GM19455 (cell line): ENCODE measurements at regions not wholly inside any gene's neighbourhood (a gene's known extent, or its start where the extent isn't known, plus 50 kb on each side); places are given as distances from the start of the nearest gene placed in this dataset.
"Not testable (repeated sequence)": the region's sequence is repeated elsewhere in the genome, so short reads cannot be mapped to it uniquely, and the experiment has no call there.

Experiments used
- ATAC-seq: cut with Tn5 transposase; IDR thresholded peaks from one replicate; pipeline ENCODE4 v1.9.1; 2021; ENCODE audit not compliant: unreplicated experiment

DNA sequence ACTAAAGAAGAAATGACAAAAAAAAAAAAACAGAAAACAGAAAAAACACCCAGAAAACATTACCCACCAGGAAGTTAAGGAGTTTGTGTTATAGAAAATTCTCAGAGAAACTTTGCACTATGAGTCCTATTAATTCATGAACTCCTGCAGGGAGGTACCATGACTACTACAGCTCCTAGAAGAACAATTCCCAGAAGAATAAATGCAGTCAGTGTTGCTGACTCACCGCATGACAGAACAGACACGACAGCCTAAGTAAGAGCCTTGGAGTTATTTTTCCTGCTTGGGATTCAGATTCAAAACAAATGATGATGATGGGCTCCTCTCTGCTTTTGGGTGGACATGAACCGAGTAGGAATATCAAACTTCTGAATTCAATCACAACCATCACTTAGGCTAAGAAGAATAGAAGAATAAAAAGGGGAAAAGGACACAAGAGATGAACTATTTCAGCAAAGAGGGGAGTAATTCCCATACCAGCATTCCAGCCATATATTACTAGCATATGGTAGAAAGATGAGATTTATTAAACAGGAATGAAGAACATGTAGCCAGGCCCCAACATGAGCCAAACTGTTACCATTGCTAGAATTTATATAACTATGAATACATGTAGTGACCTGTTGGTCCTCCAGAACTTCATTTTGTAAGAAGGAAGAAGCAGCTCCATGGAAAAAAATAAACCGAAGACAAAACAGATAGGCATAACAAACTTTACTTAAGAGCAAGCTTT lies 209.6 kb upstream of the PDE4D start:
- no peak for ATAC-seq

DNA sequence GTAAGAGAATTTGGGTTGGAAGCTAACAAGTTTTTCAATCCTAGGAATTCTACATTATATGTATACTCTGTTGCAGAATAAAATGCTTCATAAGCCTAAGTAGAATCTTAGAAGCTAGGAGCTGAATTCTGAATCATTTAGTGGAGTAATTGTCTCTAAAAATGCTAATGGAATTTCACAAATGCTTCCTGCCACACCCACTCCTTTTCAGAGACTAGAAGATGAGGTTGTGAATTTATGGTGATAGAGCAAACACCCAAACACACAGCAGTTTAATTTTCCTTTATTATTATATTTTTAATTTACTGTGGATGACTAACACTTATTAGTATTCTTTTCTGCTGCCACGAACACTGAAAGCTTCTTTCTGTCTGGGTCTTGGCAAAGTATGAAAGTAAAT lies 208.0 kb upstream of the PDE4D start:
- ATAC-seq, result no peak

DNA sequence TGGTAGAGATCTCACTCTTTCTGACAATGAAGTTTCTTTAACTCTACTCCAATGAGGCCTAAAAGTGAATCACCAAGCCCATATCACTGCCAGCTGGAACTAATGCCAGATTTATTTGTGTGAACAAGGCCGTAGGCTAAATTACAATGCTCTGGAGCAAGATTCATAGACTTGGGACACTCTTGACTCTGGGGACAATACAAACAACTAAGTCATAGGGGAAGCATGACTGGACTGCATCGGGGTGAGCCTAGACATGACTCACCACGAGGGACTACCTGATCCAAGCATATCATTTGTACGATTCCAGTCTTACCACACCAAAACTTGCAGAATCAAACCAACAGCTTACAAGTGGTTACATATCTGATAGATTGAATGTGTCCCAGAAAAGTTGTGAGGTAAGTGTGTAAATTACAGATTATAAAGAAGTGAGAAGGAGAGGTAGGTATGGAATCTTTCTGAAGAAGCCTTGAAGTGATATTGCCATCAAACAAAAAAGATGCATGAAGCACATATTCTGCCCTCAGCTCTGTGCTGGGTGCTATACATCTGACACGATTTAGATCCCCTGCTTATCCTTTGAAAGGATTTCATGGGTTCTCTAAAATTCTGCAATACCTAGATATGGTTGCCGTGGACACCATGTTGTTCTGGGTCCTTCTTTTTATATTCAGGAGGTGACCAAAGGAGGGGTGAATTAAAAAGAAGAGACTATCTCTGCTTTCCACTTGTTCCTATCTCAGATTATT lies 199.3 kb upstream of the PDE4D start:
- ATAC-seq, result no peak

DNA sequence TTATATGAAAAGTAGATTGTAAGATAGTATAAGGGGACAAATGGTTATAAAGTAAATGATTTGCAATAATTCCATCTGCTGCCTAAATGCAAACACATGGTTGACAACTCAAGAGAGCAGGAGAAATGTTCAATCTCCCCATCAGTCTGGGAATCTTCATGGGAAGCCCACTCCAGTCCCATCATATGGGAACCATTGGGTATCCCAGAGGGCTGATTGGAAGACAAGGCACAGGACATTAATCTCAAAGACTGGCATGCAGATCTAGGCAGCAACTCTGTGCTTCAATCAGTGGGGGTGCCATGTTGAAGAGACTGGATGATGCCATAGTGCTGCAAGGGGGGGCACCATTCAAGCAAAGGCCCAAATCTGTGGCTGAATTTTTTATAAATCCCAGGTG lies 193.1 kb upstream of the PDE4D start:
- ATAC-seq, result no peak

DNA sequence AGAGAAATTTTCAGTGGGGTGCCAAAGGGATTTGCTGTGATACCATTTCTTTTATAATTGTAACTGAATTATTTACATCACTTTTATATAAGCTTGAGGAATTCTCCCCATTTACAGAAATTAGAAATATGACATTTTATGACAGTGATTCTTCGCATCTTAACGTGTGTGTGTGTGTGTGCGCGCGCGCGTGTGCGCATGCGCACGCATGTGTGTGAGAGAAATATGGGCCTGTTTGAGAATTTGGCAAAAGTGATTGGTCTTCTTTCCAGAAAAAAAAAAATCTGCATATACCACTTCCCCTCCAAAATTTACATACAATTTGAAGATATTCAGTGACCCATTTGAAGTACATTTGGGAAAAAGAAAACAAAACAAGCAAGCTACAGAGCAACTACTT lies 190.7 kb upstream of the PDE4D start:
- ATAC-seq, result no peak

DNA sequence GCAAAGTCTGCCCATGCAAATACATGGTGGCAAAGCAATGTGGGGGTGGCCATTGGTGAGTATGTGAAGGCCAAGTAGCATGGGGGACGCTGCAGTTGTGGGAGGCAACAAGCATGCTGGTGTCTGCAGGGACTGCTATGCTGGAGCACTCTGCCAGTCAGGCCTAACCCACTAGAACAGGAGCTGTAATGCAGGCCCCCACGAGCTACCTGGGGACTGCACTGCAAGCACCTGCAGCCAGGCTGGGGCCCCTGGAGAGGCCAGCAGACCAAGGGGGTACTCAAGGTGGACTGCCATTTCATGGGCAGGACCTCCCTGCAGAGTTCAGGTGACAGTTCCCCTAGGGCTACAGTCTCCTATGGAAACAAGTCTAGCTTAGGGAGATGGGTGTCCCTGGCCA lies 183.8 kb upstream of the PDE4D start:
- no peak for ATAC-seq

DNA sequence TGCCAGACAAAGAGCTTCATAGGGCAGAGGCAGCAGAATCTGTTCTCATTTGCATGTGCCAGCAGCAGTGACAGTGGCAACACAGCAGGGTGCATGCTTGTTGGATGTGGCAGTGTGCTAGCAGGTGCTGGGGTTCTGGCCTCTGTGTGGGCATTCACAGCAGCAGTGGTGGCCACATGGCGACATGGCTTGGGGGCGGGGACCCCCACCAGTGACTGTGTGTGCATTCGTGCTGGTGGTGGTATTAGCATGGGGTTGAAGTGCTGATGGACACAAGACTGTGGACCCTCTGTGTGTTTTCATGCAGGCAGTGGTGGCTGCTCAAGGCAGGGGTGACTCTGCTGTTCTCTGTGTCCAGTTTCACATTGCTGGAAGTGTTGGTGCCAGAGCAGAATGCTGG lies 183.2 kb upstream of the PDE4D start:
- no peak for ATAC-seq

DNA sequence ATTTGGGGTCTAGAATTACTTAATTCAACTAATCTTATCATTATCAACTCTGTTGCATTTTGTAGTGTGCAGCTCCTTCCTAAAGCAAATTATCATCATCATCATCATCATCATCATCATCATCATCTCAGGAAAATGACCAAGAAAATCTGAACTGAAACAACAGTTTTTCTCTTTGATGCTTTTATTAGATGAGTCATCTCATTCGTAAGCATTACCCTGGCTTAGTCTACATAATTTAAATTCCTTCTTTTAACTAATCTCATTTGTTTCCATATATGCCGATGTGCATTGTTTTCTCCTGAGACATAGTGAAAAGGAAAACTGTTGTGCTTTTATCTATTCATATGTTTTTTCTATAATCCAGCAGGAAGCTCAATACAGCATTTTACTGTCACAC lies 173.0 kb upstream of the PDE4D start:
- ATAC-seq, result no peak

DNA sequence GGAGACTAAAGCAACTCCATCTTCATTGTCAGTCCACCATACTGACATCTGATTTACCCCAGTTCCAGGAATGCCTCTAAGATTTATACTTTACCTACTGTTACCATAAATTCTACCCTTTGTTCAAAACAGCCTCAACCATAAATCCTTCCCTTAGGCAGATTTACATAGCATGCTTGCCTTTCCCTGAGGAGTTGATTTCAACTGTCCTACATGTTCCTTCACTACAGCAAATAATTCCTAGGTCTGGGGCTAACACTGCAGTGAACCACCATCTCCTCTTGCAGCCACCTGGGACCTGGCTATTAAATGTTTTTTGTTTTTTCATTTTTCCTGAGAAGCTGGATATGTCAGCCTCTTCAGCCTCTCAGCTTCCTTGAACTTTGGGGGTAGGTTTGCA lies 166.9 kb upstream of the PDE4D start:
- ATAC-seq, result no peak

DNA sequence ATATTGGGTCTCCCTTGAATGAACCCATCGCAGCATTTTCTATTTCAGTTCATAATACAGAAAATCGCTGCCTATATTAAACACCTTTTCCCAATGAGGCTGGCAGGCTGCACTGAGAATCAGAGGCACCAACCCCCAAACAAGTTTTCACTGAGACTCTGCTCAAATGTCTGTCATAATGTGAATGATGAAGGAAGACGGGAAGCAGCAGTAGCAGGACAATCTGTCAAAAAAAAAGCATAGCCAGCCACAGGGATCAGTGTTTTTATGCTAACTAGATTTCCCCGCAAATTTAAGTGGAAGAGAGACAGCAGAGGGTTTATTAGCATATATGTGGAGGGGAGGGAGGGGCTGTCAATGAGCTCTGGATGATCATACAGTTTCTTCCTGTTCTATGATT lies 162.7 kb upstream of the PDE4D start:
- ATAC-seq, result no peak

DNA sequence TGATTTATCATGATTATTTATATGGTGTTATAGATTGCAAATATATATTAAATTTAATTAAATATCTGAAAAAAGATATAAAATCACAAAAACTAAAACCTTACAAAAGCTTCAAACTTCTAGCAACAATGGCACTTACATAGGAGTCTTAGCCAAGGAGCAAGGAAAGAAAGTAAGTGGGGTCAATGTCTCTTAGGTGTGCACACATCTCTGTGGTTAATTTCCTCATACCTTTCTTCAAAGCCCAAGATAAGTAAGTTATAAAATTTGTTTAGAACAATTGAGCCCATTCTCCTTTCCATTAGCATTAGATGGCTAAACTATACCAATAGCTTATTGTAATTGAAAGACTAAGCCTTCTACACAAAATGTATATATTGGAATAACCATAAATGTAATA lies 161.6 kb upstream of the PDE4D start:
- no peak for ATAC-seq

DNA sequence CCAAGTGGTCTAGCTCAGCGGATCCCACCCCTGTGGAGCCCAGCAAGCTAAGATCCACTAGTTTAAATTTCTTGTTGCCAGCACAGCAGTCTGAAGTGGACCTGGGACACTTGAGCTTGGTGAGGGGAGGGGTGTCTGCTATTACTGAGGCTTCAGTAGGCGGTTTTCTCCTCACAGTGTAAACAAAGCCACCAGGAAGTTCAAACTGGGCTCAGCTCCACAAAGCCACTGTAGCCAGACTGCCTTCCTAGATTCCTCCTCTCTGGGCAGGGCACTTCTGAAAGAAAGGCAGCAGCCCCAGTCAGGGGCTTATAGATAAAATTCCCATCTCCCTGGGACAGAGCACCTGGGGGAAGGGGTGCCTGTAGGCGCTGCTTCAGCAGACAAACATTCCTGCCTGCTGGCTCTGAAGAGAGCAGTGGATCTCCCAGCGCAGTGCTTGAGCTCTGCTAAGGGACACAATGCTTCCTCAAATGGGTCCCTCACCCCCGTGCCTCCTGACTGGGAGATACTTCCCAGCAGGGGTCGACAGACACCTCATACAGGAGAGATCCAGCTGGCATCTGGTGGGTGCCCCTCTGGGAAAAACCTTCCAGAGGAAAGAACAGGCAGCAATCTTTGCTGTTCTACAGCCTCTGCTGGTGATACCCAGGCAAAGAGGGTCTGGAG lies 148.6 kb upstream of the PDE4D start:
- ATAC-seq, result not testable (repeated sequence)

DNA sequence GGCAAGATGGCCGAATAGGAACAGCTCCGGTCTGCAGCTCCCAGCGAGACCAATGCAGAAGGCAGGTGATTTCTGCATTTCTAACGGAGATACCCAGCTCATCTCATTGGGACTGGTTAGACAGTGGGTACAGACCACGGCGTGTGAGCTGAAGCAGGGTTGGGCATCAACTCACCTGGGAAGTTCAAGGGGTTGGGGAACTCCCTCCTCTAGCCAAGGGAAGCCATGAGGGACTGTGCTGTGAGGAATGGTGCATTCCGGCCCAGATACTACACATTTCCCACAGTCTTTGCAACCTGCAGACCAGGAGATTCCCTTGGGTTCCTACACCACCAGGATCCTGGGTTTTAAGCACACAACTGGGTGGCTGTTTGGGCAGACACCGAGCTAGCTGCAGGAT lies 148.0 kb upstream of the PDE4D start:
- ATAC-seq, result not testable (repeated sequence)

DNA sequence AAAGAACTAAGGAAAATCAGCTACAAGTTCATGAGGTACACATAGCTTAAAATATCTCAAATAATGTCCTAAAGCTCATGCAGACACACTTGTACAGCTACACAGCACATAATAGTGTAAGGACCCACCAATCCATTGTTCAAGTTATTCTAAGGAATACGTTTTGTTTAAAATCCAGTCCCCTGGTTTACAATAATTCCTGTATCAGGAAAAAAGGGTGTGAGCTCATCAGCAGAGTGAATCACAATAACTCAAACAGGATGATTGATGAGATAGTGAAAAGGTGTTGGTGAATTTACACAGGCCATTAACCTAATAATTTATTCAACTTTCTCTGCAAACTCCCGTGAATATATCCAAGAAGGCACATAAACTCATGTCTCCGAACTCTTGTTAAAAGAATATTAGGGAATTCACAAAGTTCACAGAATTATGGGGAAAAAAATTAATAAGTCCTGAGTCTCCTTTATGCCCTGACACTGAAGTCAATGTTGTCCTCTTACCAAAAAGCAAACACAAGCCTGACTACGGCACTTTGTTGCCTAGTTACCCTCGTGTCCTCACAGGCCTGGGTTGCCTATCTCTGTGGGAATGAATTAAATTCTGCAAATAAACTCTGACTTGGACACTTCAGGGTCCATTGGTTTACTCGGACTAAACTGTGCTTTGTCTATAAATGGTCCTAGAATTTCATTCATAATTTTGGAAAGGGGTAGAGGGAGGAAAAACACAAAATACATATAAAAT lies 142.8 kb upstream of the PDE4D start:
- no peak for ATAC-seq

DNA sequence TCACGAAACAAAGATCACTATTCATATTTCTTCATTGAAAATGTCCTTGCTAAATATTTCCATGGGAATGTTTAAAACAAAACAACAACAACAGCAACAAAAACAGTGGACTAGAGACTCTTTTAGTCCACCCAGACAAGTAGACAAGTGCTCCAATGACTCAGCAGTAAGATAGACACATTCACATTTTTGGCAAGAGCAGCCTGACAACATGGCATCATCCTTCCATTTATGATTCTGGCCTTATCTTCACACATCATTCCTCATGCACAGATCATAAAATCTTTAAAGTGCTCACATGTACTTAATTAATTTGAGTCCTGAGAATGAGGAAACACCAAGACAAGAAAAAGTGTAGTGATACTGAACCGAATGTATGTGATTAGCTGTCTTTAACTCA lies 132.6 kb upstream of the PDE4D start:
- no peak for ATAC-seq

DNA sequence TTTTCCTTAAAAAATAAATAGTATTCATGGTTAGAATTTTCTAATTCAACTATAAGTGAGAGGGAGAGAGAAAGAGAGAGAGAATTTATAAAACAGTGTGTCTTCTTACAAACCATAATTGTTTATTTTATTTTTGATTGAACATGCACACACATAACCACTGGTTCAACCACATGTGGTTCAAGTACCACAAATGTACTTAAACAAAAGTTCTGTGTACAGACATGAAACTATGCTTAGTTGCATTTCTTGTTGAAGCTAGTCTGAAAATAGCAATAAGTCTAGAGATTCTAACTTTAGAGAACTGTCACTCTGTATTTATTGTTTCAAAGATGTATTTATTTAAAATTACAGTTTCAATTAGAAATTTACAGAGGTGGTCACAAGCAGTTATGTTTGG lies 130.6 kb upstream of the PDE4D start:
- ATAC-seq, result no peak

DNA sequence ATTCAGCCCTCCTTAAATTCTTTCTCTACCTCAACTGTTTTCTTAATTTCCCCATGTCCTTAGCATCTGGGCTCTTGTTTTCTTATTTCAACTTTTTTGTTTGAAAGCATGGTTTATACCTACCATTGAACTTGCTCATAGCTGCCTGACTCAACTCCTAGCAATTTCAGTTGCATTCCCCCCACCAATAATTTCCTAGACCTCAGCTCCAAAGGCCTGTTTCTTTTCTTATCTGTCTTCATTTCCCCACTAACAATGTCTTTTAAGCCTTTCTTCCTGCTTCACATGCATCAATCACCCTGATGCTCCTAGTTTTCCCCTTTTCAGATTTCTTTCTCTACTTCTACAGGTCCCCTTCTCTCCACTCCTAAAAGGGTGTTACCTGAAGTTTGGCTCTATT lies 129.7 kb upstream of the PDE4D start:
- ATAC-seq, result no peak

DNA sequence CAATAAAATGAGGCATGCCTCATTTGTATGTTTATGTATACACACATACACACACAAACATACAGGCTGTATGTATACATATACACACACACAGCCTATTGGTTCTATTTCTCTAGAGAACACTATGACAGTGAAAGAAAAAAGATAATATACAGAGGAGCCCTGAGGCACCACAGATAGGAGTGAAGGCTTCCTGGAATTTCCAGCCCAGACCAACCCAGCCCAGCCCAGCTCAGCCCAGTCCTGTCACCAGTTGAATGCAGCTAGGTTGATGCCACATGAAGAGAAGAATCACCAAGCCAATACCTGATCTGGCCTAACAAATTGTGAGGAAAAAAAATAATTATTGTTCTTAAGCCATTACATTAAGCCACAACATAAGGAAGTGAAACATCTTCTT lies 126.9 kb upstream of the PDE4D start:
- ATAC-seq, result no peak

DNA sequence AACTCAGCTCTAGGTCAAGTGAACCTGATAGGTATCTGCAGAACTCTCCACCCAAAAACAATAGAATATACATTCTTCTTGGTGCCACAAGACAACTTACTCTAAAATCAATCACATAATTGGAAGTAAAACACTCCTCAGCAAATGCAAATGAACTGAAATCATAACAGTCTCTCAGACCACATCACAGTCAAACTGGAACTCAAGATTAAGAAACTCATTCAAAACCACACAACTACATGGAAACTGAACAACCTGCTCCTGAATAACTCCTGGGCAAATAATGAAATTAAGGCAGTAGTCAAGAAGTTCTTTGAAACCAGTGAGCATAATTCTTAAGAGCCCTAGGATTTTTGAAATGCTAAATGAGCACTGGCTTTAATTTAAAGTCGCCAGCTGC lies 125.4 kb upstream of the PDE4D start:
- ATAC-seq, result not testable (repeated sequence)

DNA sequence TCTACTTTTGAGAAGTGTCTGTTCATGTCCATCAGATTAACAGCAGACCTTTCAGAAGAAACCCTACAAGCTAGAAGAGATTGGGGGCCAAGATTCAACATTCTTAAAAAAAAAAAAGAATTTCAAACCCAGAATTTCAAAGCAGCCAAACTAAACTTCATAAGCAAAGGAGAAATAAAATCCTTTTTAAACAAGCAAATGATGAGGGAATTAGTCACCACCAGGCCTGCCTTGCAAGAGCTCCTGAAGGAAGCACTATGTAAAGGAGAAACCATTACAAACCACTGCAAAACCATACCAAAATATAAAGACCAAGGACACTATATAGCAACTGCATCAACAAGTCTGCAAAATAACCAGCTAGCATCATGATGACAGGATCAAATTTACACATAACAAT lies 124.6 kb upstream of the PDE4D start:
- no peak for ATAC-seq

DNA sequence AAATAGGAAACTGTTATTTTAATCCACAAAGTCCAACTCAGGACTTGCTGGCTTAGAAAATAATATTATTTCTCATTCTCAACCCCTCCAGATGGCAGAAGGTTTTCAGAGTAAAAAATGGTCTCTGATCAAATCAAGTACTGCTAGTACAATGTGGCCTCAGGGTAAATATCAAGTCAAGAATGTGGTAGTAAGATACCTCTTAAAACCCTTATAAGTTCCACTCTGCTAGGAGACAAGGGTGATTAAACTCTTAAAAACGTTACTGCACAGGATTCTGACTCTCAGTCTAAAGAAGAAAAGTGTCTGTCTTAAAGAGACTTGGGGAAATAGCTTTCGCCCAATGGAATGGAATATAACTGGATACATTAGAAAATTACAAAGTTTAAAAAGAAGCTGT lies 120.8 kb upstream of the PDE4D start:
- ATAC-seq, result no peak

DNA sequence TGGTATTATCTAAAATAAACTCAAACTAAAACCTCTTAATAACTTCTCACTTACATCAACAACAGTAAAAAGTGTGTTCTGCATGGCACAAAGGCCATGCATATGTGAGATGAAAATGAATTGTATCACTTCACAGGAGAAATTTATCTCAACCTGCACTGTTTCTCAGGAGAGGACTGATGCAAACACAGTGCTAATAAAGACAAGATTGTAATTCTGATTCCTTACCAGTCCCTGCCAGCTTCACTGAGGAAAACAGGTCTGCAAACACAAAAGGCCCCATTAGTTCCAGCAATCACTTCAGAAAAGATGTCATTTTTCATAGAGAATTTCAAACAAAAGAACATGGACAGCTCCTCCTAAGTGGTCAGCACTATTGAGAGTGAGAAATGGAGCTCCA lies 117.3 kb upstream of the PDE4D start:
- no peak for ATAC-seq
